Nephron progenitor cell (in vitro differentiated cells): ENCODE measurements at regions not wholly inside any gene's neighbourhood (a gene's known extent, or its start where the extent isn't known, plus 50 kb on each side); places are given as distances from the start of the nearest gene placed in this dataset.

Experiments used
- DNase-seq: peaks from one replicate; pipeline ENCODE4 v3.0.0; 2021
- H3K27ac Mint-ChIP-seq: 2 replicates; pipeline ENCODE4 v1.8.0; 2021; ENCODE audit warnings: mild to moderate bottlenecking, moderate library complexity, mixed read lengths
- H3K27me3 Mint-ChIP-seq: 2 replicates; pipeline ENCODE4 v1.8.0; 2021; ENCODE audit warnings: mild to moderate bottlenecking, low read depth, mixed read lengths; ENCODE audit not compliant: poor library complexity
- H3K36me3 Mint-ChIP-seq: 2 replicates; pipeline ENCODE4 v1.8.0; 2021; ENCODE audit warnings: low read depth, mixed read lengths
- H3K4me1 Mint-ChIP-seq: 2 replicates; pipeline ENCODE4 v1.8.0; 2021; ENCODE audit warnings: mixed read lengths
- H3K4me3 Mint-ChIP-seq: 2 replicates; pipeline ENCODE4 v1.8.0; 2021; ENCODE audit warnings: mild to moderate bottlenecking, moderate library complexity, mixed read lengths
- H3K9me3 Mint-ChIP-seq: 2 replicates; pipeline ENCODE4 v1.8.0; 2021; ENCODE audit warnings: mild to moderate bottlenecking, moderate library complexity, mixed read lengths
- TF ChIP-seq, protein P1 (sequence below): fragments of 200-600 bp; sonication (generic); IDR thresholded peaks from 2 replicates; pipeline ENCODE4 v1.5.0; 2021; ENCODE audit warnings: antibody characterized with exemption

DNA sequence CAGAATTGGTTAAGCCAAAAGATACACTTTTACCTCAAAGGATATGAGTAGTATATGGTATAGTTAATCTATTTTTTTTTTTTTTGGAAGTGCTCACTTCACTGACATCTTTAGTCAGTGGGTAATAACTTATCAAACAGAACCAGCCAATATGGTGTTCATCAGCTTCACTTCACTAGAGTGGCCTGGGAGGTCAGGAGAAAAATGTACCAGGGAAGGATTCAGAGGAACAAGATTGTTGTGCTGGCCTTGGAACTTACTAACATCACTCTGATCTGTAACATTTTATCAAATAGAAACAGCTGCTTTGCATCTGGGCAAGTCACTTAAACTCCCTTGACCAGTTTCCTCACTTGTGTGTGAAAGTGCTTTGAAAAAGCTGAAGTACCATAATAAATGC, 962.7 kb downstream of the BCL11A start:
- Mint-ChIP-seq H3K27ac (no peak overlapping the region), H3K4me1 (peaks cover 21% of the 10 kb centered on the region), H3K27me3 (peaks cover 13% of the 10 kb centered on the region), H3K4me3 (no peak overlapping the region), H3K9me3 (no peaks in the 10 kb centered on the region), H3K36me3 (no peaks in the 10 kb centered on the region)
- DNase-seq = no peak
- TF ChIP-seq, protein P1, sequence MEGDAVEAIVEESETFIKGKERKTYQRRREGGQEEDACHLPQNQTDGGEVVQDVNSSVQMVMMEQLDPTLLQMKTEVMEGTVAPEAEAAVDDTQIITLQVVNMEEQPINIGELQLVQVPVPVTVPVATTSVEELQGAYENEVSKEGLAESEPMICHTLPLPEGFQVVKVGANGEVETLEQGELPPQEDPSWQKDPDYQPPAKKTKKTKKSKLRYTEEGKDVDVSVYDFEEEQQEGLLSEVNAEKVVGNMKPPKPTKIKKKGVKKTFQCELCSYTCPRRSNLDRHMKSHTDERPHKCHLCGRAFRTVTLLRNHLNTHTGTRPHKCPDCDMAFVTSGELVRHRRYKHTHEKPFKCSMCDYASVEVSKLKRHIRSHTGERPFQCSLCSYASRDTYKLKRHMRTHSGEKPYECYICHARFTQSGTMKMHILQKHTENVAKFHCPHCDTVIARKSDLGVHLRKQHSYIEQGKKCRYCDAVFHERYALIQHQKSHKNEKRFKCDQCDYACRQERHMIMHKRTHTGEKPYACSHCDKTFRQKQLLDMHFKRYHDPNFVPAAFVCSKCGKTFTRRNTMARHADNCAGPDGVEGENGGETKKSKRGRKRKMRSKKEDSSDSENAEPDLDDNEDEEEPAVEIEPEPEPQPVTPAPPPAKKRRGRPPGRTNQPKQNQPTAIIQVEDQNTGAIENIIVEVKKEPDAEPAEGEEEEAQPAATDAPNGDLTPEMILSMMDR = no peak

DNA sequence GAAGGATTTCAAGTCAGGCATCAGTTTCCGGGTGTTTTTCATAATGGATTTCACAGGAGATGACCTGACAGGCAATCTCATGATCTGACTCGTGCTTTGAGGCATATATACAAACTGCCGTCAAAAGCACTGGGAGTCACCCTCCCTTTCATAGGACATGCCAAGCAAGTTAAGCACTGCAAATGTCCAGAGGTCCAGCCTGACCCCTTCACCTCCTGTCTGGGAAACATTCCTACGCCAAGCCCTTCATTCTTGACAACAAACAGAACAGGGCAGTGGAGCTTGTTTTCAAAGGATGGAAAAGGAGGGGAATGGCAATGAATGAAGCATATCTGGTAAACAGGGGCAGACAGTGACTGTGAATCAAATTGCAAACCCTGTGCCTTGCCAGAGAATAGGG, 963.6 kb downstream of the BCL11A start:
- TF ChIP-seq, protein P1 = no peak
- Mint-ChIP-seq H3K27ac (no peak overlapping the region), H3K27me3 (peaks cover 13% of the 10 kb centered on the region), H3K36me3 (no peaks in the 10 kb centered on the region), H3K4me1 (peaks cover 27% of the 10 kb centered on the region), H3K4me3 (no peak overlapping the region), H3K9me3 (no peaks in the 10 kb centered on the region)
- DNase-seq = peak; percentile 12

DNA sequence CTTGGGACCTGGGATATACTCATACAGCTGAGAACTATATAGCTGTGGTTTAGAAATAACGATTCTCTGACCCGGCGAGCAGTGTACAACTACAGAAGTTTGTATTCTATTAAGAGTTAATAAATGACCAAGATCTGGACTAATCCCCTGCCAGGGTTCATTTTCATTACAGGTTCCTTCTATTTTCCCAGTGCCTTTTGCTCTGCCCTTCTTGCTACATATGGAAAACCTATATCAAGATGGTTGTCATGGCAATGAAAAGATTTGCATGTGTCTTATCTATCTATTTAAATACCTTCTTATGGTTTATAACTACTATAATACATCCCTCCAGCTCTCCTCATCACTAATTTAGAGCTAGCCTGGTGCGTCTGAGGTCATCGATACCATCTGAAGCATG, 965.2 kb downstream of the BCL11A start:
- TF ChIP-seq, protein P1 = no peak
- no peak overlapping the region for H3K4me3 Mint-ChIP-seq
- peaks cover 31% of the 10 kb centered on the region for H3K4me1 Mint-ChIP-seq
- no peaks in the 10 kb centered on the region for H3K36me3 Mint-ChIP-seq
- H3K9me3 Mint-ChIP-seq = no peaks in the 10 kb centered on the region
- peaks cover 13% of the 10 kb centered on the region for H3K27me3 Mint-ChIP-seq
- H3K27ac Mint-ChIP-seq = no peak overlapping the region
- no peak for DNase-seq

DNA sequence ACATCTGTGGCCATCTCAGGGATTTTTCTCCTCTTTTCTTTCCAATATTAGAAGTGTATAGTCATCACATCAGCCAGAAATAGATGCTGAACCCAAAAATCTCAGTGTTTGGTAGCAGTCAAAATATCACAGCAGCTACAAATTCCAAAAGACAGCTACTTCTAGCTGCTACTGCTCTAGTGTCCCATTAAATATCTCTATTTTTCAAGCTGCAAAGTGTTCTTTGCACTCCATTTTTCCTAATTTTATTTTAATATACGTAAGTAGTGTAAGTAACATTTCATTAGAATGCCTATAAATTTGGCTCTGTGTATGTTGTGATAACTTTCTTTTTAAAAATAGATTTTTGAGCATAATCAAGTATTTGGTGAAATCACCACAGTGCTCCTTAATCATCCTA, 967.3 kb downstream of the BCL11A start:
- no peaks in the 10 kb centered on the region for H3K36me3 Mint-ChIP-seq
- no peaks in the 10 kb centered on the region for H3K9me3 Mint-ChIP-seq
- H3K27me3 Mint-ChIP-seq = peaks cover 13% of the 10 kb centered on the region
- H3K4me3 Mint-ChIP-seq = no peak overlapping the region
- no peak for DNase-seq
- peaks cover 31% of the 10 kb centered on the region for H3K4me1 Mint-ChIP-seq
- TF ChIP-seq, protein P1 = no peak
- H3K27ac Mint-ChIP-seq = no peak overlapping the region

DNA sequence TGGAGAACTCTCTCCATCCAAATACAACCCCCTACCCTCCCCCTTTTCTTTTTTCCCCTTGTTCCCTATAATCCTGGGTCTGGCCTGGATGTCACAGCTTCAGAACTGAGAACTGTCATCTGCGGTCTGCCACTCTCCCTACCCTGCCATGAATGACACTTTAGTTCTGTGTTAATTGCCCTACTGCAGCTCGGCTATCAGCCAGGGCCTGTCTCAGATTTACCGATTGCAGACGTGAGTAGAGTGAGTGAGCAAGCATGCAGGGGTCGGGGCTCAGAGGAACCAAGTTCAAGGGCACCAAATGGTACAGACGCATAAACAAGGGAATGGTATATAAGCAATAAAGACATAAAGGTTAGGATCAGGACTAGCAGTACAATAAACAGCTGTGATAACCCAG, 967.8 kb downstream of the BCL11A start:
- H3K9me3 Mint-ChIP-seq = no peaks in the 10 kb centered on the region
- H3K27me3 Mint-ChIP-seq = peaks cover 13% of the 10 kb centered on the region
- peak; percentile 20 for DNase-seq
- H3K4me3 Mint-ChIP-seq = peak overlapping the region; percentile 19
- no peaks in the 10 kb centered on the region for H3K36me3 Mint-ChIP-seq
- H3K4me1 Mint-ChIP-seq = peaks cover 31% of the 10 kb centered on the region
- H3K27ac Mint-ChIP-seq = no peak overlapping the region
- TF ChIP-seq, protein P1 = no peak

DNA sequence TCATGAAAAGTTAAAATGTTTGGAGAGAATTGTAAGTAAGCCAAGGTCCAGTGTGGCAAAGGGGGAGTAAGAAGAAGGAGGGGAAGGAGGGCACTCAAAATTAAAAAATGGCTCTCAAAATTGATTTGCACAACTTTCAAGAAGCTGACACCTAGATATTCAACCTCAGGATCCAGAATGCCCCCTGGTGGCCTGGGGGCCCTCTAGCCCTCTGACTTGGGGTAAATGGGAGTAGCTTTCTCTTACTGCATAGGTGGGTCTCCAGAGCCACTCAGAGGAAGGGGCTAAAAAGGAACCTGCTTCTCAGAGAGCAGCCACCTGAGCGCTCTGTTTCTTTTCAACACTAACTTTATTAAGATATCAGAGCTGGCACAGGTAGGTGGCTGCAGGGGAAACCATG, 968.5 kb downstream of the BCL11A start:
- Mint-ChIP-seq H3K4me1 (peaks cover 28% of the 10 kb centered on the region), H3K36me3 (no peaks in the 10 kb centered on the region), H3K27me3 (peaks cover 13% of the 10 kb centered on the region), H3K4me3 (no peak overlapping the region), H3K9me3 (no peaks in the 10 kb centered on the region), H3K27ac (no peak overlapping the region)
- TF ChIP-seq, protein P1 = peak; percentile 30
- DNase-seq = peak; percentile 14
